HepG2 (cell line): ENCODE measurements at regions not wholly inside any gene's neighbourhood (a gene's known extent, or its start where the extent isn't known, plus 50 kb on each side); places are given as distances from the start of the nearest gene placed in this dataset.

ENCODE experiments used
- ARID3A ChIP-seq: IDR thresholded peaks from 2 replicates; pipeline ENCODE4 v1.6.1; 2012; ENCODE audit warnings: low read depth, low read length, improper control_type of control experiment
- BORCS8-MEF2B ChIP-seq: sonication (generic); formaldehyde crosslinking; IDR thresholded peaks from 2 replicates; pipeline ENCODE4 v1.8.0; 2022; ENCODE audit warnings: mild to moderate bottlenecking, missing genetic modification reagents
- CHD2 ChIP-seq: IDR thresholded peaks from 2 replicates; pipeline ENCODE4 v1.6.1; 2011; ENCODE audit warnings: low read depth, low read length, improper control_type of control experiment
- MAZ ChIP-seq, 2 experiments: sonication (generic) in 1 of 2; formaldehyde crosslinking in 1 of 2; IDR thresholded peaks; 2 replicates each; pipeline versions ENCODE4 v1.5.0 to v1.6.1; 2012 to 2020; ENCODE audit warnings: low read depth in 2 of 2, mild to moderate bottlenecking in 2 of 2, borderline replicate concordance in 1 of 2, improper control_type of control experiment in 1 of 2, low read length in 1 of 2, missing genetic modification reagents in 1 of 2, moderate library complexity in 1 of 2
- NFRKB ChIP-seq: fragments of 450-650 bp; IDR thresholded peaks from 2 replicates; pipeline ENCODE4 v1.6.1; 2017
- SP5 ChIP-seq: IDR thresholded peaks from 2 replicates; pipeline ENCODE4 v1.6.1; 2016; ENCODE audit warnings: low read depth, borderline replicate concordance
- TEF ChIP-seq: sonication (generic); formaldehyde crosslinking; IDR thresholded peaks from 2 replicates; pipeline ENCODE4 v1.5.0; 2020; ENCODE audit warnings: missing genetic modification reagents
- ZBTB49 ChIP-seq: sonication (generic); formaldehyde crosslinking; IDR thresholded peaks from 2 replicates; pipeline ENCODE4 v1.4.0; 2020; ENCODE audit warnings: missing genetic modification reagents, borderline replicate concordance
- ZFP41 ChIP-seq: sonication (generic); formaldehyde crosslinking; IDR thresholded peaks from 2 replicates; pipeline ENCODE4 v1.4.0; 2020; ENCODE audit warnings: mild to moderate bottlenecking, missing genetic modification reagents, borderline replicate concordance
- ZNF782 ChIP-seq: sonication (generic); formaldehyde crosslinking; IDR thresholded peaks from 2 replicates; pipeline ENCODE4 v1.4.0; 2020; ENCODE audit warnings: missing genetic modification reagents, mild to moderate bottlenecking, borderline replicate concordance
- TF ChIP-seq, protein P1 (sequence below): sonication (generic); formaldehyde crosslinking; IDR thresholded peaks from 2 replicates; pipeline ENCODE4 v1.5.1; 2020; ENCODE audit warnings: mild to moderate bottlenecking, missing genetic modification reagents
- TF ChIP-seq, protein P2 (sequence below): sonication (generic); formaldehyde crosslinking; IDR thresholded peaks from 2 replicates; pipeline ENCODE4 v1.4.0; 2020; ENCODE audit warnings: missing genetic modification reagents
- TF ChIP-seq, protein P3 (sequence below): sonication (generic); formaldehyde crosslinking; IDR thresholded peaks from 2 replicates; pipeline ENCODE4 v1.5.1; 2020; ENCODE audit warnings: mild to moderate bottlenecking, missing genetic modification reagents, moderate library complexity

- peak; percentile 86 for TF ChIP-seq BORCS8-MEF2B
- no peak for TF ChIP-seq NFRKB
- TF ChIP-seq, protein P1, sequence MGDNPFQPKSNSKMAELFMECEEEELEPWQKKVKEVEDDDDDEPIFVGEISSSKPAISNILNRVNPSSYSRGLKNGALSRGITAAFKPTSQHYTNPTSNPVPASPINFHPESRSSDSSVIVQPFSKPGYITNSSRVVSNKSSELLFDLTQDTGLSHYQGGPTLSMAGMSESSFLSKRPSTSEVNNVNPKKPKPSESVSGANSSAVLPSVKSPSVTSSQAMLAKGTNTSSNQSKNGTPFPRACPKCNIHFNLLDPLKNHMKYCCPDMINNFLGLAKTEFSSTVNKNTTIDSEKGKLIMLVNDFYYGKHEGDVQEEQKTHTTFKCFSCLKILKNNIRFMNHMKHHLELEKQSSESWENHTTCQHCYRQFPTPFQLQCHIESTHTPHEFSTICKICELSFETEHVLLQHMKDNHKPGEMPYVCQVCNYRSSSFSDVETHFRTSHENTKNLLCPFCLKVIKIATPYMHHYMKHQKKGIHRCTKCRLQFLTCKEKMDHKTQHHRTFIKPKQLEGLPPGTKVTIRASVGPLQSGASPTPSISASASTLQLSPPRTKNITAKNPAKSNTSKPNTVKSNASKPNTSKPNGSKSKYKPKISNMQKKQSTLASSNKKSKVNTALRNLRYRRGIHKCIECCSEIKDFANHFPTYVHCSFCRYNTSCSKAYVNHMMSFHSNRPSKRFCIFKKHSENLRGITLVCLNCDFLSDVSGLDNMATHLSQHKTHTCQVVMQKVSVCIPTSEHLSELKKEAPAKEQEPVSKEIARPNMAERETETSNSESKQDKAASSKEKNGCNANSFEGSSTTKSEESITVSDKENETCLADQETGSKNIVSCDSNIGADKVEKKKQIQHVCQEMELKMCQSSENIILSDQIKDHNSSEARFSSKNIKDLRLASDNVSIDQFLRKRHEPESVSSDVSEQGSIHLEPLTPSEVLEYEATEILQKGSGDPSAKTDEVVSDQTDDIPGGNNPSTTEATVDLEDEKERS: peak; percentile 69; the same call in 1 of the 2 replicates
- TF ChIP-seq ARID3A: peak; percentile 90
- TF ChIP-seq MAZ (IDR thresholded peaks at IDR 0.05; ENCODE audit: borderline replicate concordance, low read depth, low read length): no peak
- peak; percentile 79 for TF ChIP-seq MAZ (CRISPR knock-in tag; IDR thresholded peaks at IDR 0.05; ENCODE audit: low read depth)
- no peak for TF ChIP-seq CHD2
- TF ChIP-seq SP5: peak; percentile 11; the same call in 1 of the 2 replicates
- no peak for TF ChIP-seq ZBTB49 (CRISPR knock-in tag)
- TF ChIP-seq TEF (CRISPR knock-in tag): peak; percentile 41; the same call in 1 of the 2 replicates
- TF ChIP-seq, protein P2, sequence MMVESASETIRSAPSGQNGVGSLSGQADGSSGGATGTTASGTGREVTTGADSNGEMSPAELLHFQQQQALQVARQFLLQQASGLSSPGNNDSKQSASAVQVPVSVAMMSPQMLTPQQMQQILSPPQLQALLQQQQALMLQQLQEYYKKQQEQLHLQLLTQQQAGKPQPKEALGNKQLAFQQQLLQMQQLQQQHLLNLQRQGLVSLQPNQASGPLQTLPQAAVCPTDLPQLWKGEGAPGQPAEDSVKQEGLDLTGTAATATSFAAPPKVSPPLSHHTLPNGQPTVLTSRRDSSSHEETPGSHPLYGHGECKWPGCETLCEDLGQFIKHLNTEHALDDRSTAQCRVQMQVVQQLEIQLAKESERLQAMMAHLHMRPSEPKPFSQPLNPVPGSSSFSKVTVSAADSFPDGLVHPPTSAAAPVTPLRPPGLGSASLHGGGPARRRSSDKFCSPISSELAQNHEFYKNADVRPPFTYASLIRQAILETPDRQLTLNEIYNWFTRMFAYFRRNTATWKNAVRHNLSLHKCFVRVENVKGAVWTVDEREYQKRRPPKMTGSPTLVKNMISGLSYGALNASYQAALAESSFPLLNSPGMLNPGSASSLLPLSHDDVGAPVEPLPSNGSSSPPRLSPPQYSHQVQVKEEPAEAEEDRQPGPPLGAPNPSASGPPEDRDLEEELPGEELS (CRISPR knock-in tag): peak; percentile 98
- TF ChIP-seq, protein P3, sequence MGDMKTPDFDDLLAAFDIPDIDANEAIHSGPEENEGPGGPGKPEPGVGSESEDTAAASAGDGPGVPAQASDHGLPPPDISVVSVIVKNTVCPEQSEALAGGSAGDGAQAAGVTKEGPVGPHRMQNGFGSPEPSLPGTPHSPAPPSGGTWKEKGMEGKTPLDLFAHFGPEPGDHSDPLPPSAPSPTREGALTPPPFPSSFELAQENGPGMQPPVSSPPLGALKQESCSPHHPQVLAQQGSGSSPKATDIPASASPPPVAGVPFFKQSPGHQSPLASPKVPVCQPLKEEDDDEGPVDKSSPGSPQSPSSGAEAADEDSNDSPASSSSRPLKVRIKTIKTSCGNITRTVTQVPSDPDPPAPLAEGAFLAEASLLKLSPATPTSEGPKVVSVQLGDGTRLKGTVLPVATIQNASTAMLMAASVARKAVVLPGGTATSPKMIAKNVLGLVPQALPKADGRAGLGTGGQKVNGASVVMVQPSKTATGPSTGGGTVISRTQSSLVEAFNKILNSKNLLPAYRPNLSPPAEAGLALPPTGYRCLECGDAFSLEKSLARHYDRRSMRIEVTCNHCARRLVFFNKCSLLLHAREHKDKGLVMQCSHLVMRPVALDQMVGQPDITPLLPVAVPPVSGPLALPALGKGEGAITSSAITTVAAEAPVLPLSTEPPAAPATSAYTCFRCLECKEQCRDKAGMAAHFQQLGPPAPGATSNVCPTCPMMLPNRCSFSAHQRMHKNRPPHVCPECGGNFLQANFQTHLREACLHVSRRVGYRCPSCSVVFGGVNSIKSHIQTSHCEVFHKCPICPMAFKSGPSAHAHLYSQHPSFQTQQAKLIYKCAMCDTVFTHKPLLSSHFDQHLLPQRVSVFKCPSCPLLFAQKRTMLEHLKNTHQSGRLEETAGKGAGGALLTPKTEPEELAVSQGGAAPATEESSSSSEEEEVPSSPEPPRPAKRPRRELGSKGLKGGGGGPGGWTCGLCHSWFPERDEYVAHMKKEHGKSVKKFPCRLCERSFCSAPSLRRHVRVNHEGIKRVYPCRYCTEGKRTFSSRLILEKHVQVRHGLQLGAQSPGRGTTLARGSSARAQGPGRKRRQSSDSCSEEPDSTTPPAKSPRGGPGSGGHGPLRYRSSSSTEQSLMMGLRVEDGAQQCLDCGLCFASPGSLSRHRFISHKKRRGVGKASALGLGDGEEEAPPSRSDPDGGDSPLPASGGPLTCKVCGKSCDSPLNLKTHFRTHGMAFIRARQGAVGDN: peak; percentile 86
- TF ChIP-seq ZNF782 (CRISPR knock-in tag): no peak
- no peak for TF ChIP-seq ZFP41
These were observed 65.6 kb upstream of the PTGR2 start (continued) for GRCh38 chr14:73785834-73786635.
